ENCODE measurements at regions not wholly inside any gene's neighbourhood (a gene's known extent, or its start where the extent isn't known, plus 50 kb on each side); places are given as distances from the start of the nearest gene placed in this dataset.

- TF ChIP-seq, protein P1, sequence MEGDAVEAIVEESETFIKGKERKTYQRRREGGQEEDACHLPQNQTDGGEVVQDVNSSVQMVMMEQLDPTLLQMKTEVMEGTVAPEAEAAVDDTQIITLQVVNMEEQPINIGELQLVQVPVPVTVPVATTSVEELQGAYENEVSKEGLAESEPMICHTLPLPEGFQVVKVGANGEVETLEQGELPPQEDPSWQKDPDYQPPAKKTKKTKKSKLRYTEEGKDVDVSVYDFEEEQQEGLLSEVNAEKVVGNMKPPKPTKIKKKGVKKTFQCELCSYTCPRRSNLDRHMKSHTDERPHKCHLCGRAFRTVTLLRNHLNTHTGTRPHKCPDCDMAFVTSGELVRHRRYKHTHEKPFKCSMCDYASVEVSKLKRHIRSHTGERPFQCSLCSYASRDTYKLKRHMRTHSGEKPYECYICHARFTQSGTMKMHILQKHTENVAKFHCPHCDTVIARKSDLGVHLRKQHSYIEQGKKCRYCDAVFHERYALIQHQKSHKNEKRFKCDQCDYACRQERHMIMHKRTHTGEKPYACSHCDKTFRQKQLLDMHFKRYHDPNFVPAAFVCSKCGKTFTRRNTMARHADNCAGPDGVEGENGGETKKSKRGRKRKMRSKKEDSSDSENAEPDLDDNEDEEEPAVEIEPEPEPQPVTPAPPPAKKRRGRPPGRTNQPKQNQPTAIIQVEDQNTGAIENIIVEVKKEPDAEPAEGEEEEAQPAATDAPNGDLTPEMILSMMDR (conservative IDR thresholded peaks at IDR 0.05; ENCODE audit: low read length) = no peak
- TF ChIP-seq EZH2phosphoT487 (IDR thresholded peaks at IDR 0.05; ENCODE audit: borderline replicate concordance, low read depth, low read length) = no peak
Measured at GRCh38 chr10:2038036-2038435, 300.7 kb upstream of the ADARB2 start.
